HG03097 (cell line): ENCODE measurements at regions not wholly inside any gene's neighbourhood (a gene's known extent, or its start where the extent isn't known, plus 50 kb on each side); places are given as distances from the start of the nearest gene placed in this dataset.

Experiments
- ATAC-seq: cut with Tn5 transposase; IDR thresholded peaks from one replicate; pipeline ENCODE4 v1.9.1; 2021; ENCODE audit not compliant: unreplicated experiment, low FRiP score

DNA sequence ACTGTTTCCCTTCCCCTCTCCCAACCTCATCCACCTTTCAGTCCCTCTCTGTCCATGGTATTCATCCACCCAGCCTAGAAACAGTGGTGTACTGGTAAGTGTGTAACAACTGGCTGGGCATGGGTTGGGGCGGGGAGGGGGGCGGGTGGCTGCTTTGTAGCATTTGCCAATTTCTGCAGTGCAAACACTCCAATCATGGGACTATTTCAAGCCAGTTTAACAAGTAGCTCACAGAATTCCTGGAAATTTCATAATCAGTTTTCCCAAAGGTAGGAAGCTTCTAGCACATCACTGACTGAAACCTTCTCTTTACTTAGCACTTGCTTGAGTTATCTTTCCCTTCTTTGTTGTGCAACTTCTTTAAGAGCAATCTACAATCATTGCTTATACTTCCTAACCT, 100.8 kb upstream of the WASF3 start:
- ATAC-seq = no peak

DNA sequence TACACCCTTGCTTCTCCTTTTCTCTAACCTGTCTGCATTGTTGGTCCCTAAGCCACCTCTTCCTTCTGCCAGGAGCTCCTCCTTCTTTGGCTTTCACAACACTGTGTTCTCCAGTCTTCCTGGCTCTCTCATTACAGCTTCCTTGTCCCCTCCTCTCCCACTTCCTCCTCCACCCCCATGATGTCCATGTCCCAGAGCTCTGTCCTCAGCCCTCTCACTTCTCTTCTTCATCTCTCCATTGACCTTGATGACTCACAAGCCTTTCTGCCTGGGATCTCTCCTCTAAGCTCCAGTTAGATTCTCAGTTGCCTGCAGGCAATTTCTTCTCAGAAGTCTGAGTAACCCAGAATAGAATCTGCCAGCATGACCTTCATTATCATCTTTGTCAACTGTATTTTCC, 100.3 kb upstream of the WASF3 start:
- no peak for ATAC-seq

DNA sequence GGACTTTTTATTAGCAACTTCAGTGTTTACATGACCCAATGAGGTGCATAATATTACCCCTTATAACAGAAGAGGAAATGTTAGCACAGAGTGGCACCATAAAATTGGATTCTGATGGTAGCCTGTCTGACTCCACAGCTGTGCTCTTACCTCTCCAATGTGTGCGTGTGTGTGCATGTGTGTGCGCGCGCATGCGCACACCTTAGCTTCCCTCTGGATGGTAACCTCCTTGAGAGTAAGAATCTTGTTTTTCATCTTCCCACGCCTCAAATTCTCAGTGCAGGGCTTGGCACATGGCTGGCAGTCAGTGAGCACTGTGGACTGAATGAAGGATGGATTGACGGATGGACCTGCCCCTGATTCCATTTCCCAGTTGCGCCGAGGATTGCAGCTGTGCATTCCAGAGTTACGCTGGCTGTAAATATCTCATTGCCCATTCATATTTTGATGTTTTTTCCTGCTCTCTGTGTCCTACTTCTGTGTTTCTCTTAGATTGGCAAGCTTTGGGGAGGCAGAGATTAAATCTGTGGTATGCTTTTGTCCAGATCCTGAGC, 99.2 kb upstream of the WASF3 start:
- ATAC-seq = no peak

DNA sequence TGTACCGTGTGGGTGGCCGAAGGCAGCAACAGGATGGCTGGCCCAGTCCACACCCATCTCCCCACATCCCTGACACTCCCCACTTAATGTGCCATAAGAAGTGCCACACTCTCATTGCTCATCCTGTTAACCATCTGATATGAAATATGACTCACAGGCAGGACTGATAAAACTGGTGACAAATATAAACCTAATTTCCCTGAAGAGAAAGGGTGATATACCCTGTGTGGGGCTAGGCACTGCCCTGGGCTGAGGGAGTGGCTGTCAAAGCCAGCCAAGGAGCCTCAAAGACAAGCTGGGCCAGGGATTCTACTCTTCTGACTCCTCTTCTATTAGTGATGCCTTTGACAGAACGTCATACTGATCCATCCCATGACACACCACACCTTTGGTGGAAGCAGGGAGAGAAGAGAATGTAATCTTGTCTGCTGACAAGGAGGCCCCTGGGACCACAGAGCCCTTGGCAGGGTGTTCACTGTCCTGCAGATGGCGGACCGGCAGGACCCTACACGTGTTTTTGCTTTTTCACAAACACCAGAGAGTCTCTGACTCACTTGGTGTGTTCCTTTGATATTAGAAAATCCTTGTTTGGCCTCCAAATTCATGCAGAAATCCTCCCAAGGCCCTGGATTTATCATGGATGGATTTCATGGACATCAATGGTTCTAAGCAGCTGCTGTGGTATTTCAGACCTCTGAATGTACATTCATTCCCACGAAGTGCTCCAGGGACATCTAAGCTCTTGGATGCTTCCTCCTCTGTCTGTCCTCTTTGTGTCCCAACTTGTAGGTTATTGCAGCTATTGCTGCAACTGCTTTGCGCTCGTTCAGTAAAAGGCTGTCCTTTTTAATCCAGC, 98.0 kb upstream of the WASF3 start:
- no peak for ATAC-seq

DNA sequence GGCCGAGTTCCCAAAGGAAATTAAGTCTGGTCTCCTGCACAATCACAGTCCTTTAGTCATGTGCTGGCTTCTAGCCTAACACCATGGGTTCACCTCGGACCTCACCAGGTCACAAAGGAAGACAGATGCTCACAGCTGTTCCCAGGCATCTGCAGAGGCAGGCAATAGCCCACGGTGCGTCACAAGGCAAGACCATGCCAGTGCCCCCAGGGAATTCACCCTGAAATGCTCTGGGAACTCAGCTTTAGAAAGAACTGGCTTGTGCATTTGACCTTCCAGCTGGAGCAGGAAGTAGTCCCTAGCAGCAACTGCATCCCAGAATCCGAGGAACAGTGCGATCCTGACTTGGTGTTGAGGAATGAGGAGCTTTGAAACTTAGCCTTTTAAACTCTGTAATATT, 96.8 kb upstream of the WASF3 start:
- no peak for ATAC-seq

DNA sequence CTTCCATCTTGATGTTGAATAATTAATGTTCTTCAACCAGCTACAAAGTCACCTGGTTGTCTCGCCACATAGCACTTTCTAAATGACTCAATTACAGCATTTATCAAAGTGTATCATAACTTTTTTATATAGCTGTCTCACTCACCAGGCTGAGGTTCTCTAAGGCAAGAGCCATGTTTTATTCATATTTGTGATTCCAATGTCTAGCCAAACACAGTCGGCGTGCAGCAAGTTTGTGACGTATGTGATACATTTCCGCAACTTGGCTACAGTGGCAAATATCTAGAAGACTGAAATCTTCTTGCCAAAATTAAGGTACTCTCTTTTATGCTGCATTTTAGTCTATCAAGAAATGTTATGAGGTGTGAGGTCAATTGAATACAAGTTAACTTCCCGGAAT, 94.2 kb upstream of the WASF3 start:
- ATAC-seq = no peak

DNA sequence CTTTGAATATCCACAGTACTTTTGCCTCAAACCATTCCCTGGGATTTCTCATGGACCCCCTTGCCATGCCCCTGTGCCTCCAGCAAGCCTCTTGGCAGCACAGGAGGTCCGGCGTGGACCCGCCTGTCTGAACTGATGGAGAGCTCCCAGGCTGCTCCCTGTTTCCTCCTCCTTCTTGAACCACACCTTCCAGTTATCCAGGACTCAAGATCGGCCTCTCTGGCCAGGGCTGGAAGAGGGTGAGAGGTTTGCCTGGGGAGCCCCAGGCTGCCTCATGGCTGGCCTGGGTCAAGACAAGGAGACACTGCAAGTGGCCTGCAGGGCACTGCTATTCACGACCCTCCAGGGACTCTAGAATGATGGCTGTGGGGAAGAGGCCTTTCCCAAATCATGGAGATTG, 93.6 kb upstream of the WASF3 start:
- ATAC-seq = no peak

DNA sequence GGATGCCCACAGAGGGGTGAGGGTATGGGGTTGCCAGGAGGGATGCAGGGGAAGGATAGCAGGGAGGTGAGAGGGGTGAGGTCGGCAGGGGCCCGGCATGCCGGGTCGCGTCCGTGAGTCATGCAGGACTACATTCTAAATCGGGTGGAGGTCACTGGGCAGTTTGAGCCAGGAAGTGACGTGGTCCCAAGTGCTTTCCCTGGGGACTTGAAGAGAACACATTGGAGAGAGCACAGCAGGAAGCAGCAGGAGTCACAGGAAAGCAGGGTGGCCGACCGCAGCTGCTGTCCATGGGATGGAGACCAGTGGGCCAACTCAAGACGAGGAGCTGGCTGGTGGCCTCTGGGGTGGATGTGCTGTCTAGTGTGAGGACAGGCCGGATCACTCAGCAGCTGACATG, 92.0 kb upstream of the WASF3 start:
- no peak for ATAC-seq

DNA sequence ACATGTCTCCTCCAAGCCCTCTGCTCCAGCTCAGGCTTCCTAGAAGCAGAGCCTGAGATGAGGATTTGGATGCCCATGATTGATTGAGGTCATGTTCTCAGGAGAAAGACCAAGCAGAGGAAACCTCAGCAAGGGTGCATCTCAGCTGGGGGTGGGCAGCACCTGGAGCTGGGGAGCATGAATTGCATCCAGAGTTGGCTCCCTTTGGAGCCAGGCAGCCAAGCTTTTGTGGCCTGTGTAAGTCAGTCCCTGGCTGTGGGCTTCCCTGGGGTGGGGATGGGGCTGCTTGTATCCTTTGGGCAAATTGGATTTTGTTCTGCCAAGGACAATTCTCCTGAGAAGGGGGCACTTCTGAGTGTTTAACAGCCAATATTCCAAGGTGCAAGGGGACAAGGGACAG, 91.5 kb upstream of the WASF3 start:
- ATAC-seq = no peak

DNA sequence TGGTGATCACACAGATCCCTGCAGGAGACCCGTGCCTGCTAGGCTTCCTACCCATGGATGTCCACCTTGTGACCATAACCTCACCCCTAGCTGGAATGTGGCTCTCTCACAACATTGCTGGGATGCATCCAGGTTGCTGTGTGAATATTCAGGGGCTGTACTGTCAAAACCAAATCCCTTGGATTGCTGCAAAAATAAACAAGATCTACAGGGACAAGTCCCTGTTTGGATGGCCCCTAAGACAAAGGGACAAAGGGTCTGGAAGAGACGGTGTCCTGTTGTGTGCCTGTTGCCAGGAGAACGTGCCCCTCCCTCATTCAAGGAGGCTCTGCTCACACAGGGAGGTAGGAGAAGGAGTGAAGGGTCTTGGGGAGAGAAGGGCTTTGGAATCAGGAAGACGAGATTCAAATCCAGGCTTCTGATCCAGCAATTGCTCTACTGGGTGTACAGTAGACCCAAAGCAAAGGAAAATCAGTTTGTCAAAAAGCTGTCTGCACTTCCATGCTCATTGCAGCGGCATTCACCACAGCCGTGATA, 89.2 kb upstream of the WASF3 start:
- no peak for ATAC-seq

DNA sequence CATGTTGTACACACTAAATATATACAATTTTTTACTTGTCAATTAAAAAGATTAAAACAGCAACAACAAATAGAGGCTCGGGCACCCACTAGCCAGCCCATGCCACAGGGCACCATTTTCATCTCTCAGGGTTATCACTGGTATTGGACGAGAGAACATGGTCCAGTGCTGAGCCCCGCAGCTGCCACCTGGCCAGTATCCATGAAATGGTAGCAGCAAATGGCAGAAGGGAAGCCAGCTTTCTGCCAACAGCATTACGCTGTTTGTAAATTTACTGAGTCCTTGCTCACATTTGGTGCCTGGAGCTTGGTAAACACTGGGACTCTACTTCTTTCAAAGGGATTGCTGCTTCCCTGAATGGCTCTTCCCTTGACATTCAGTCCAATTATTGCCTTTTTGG, 87.9 kb upstream of the WASF3 start:
- no peak for ATAC-seq

DNA sequence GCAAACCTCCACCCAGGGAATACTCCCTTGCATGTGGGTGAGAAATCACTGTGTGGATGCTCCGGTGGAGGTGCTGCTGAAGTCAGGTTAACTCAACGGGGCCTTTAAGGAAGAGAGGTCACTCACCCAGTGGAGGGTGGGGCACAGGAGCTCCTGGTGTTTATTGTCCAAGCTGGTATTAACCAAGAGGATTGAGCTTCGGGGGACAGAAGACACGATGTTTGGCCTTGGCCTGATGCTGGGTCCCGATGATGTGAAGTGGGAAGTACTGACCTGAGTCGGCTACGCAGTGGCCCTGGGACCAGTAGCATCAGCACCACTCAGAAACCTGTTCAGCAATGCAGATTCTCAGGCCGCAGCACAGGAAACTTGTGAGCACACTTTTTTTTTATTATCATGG, 85.7 kb upstream of the WASF3 start:
- no peak for ATAC-seq

DNA sequence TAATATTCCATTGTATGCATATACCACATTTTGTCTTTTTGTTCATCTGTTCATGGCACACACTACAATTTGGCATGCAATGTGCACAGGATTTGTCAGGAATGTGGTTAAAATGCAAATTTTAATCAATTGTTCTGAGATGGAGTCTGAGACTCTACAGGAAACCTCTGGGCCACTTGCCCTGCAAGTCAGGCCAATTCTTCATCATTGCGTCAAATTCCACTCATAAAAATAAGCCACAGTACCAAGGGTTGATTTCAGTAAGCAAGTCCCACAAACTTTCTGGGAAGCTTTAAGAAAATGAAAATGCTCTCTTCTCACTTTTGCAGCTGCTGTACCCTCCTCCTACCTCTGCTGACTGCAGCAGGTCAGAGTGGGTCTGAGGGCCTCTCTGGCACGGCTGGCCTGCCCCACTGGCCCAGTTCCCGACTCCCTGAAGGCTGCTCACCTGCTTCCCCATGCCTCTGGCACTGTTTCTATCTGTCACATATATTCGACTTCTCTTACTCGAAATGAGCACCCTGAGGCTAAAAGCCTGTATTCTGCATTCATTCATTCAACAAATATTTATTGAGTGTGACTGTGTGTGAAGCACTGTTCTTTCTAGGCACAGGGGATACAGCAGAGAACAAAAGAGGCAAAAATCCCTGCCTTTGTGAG, 83.8 kb upstream of the WASF3 start:
- no peak for ATAC-seq

DNA sequence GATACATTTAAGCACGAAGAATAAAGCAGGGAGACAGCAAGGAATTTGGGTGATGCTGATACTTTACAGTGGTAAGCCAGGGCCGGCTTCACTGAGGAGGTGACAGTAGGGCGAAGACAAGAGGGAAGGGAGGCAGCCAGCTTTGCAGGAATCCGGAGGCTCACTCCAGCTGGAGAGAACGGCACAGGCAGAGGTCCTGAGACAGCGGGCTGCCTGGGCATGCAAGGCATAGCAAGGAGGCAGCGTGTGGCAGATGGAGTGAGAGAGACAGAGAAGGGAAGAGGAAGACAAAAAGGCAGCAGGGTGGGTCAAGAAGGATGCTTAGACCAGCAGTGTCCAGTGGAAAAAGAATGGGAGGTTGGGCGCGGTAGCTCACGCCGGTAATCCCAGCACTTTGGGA, 83.2 kb upstream of the WASF3 start:
- no peak for ATAC-seq

DNA sequence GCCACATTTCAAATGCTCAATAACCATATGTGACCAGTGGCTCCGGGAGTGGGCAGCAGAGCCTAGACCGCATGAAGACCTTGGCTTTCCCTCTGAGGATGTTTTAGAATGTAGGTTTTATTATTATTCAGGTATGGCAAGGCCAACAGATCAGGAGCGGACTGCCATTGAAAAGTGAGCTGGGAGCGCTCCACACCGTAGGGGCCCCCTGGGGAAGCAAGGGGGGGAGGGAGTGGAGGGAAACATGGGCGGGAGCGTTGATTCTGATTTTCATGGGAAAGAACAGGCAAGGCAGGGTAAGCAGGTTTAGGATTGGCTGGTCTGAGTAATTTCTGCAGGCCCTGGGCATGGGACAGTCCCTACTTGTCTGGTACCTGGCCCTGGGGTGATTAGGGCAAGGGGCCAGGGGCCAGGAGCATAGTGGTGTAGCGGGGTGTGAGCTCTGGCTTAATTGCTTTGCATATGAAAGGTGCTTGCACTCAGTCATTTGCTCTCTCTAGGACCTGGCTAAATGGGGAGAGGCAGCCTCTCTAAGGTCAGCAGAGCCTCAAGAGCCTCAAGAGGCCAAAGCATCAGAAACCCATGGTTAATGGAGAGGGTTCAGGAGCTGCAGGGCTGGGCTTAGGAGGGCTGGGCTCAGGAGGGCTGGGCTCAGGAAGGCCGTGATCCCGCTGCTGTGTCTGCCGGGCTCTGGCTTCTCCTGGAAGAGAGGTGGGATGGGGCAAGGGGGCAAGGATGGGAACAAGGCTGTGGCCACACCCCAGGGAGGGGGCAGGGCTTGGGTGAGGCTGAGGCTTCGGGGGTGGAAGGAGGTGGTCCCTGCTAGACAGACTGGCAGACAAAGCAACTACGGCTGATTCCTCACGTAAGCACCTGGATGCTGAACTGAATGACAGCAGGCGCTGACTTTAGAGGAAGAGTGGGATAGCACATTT, 82.0 kb upstream of the WASF3 start:
- ATAC-seq = no peak

DNA sequence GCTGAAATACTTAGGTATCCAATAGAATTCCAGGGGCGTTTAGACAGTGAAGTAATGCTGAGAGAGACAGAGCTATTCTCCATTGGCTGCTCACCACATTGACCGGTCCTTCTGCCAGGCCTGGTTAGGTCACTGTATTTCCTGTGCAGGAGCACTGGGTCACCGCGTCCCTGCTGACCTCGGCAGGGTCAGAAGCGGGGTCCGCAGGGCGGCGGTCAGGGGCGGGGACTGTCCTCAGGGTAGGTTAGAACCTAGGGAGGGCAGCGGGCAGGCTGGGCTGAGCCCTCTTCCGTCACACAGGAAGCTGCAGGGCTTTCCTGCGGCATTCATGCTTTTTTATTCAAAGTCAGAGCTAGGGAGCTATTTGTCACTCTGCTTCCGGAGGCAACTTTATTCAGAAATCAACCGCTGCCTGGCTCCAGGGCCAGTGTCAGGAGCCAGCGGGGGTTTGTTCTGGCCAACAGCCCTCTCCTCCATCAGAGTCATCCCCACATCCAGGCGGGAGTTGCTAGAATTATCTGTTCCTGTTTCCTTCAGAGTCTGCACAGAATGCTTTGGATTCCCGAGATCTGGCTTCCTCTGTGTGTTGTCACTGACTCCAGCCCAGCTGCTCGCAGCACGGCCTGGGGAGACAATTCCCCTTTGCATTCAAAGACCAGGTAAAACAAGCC, 81.2 kb upstream of the WASF3 start:
- no peak for ATAC-seq

DNA sequence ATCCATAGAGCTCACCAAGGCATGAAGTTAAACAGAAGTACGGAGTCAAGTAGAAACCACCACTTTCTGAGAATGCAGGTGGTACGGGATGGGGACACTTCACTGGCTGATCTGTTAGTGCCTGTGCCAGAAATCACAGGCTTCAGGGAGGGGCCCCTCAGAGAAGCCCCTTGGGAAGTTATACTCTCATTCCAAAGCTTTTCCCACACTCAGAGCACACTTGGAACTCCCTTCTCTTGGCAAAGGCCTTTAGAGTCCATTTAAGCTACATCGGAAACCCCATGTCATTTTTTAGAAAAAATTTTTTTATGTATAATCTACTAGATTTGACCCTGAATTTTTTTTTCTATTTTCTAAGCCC, 80.7 kb upstream of the WASF3 start:
- ATAC-seq = no peak

DNA sequence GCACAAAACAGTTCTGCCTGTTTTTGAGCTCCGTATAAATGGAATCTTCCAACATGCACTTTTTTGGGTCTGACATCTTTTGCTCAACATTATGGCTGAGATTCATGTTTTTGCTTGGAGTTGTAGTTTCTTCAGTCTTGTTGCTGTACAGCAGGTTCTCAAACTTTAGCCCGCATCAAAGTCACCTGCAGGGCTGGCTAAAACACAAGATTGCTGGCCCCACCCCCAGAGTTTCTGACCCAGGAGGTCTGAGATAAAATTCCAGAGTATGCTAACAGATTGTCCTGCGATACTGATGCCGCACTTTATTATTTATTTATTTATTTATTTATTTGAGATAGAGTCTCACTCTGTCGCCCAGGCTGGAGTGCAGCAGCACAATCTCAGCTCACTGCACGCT, 79.8 kb upstream of the WASF3 start:
- ATAC-seq = no peak

DNA sequence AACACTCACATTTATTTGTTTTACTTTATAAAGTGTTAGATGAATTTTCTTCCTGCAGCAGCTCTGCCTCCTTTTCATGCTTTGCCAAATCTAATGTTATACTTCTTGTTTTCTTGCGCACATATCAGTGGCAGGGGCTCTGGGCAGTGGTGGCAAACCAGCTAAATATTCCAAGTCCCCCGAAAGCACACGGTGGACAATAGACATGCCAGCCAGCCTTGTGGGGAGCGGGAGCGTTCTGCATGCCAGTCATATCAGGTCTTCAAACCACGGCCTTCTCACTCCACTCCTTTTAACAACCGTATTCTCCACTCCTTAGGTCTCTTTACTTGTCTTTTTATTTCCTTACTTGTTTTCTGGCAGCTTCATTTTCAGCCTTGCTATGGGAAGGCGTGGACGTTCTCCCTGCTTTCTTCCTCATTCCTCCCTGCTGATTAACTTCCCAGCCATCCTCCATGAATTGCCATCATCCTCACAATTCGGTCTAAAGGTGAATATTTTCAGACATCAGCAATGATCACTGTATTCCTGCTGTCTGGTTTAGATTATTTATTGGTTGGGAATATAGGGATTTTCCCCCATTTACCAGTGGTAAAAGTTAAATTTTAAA, 77.1 kb upstream of the WASF3 start:
- no peak for ATAC-seq
